ENCODE measurements at regions not wholly inside any gene's neighbourhood (a gene's known extent, or its start where the extent isn't known, plus 50 kb on each side); places are given as distances from the start of the nearest gene placed in this dataset.
"Not testable (repeated sequence)": the region's sequence is repeated elsewhere in the genome, so short reads cannot be mapped to it uniquely, and the experiment has no call there.

GRCh38 chr5:30194595-30194994 is 998.9 kb upstream of the CDH6 start:
- Histone ChIP-seq H3K36me3 (ENCODE audit: insufficient read depth, low read length) (no peaks in the 10 kb centered on the region), H3K9me3 (ENCODE audit: control insufficient read depth in 1 of 2, low read length in 2 of 2) (no peaks in the 10 kb centered on the region), H3K27ac (ENCODE audit: low read depth, low read length) (no peak overlapping the region), H3K4me1 (ENCODE audit: insufficient read depth, low read length) (no peaks in the 10 kb centered on the region), H3K4me3 (ENCODE audit: low read length in 2 of 2) (no peak overlapping the region), H3K27me3 (ENCODE audit: insufficient read depth, low read length) (no peaks in the 10 kb centered on the region)
- peaks cover 0 to 19% (median 4%) of the 10 kb centered on the region in 8 donors for H3K9me3 Mint-ChIP-seq
- no peaks in the 10 kb centered on the region for H3K36me3 Mint-ChIP-seq
- no peaks in the 10 kb centered on the region for H3K4me1 Mint-ChIP-seq
- no peak overlapping the region for H3K27ac Mint-ChIP-seq
- no peak overlapping the region for H3K4me3 Mint-ChIP-seq
- CTCF ChIA-PET (ENCODE audit: partially characterized antibody), result no interaction called here
- H3K27me3 Mint-ChIP-seq, result no peaks in the 10 kb centered on the region
- POLR2A ChIA-PET (ENCODE audit: partially characterized antibody), result no interaction called here
- no peak for DNase-seq
- intact Hi-C loops (cut with micrococcal nuclease), result no loop called here

GRCh38 chr5:30183795-30184194 is 1009.7 kb upstream of the CDH6 start:
- Mint-ChIP-seq H3K27me3 (no peaks in the 10 kb centered on the region), H3K4me1 (no peaks in the 10 kb centered on the region), H3K9me3 (peaks cover 0 to 16% (median 7%) of the 10 kb centered on the region in 8 donors), H3K4me3 (no peak overlapping the region), H3K27ac (no peak overlapping the region), H3K36me3 (no peaks in the 10 kb centered on the region)
- Histone ChIP-seq H3K4me3 (ENCODE audit: low read length in 2 of 2) (no peak overlapping the region), H3K36me3 (ENCODE audit: insufficient read depth, low read length) (no peaks in the 10 kb centered on the region), H3K9me3 (ENCODE audit: control insufficient read depth in 1 of 2, low read length in 2 of 2) (peaks cover 0 to 4% of the 10 kb centered on the region in 2 donors), H3K27ac (ENCODE audit: low read depth, low read length) (no peak overlapping the region), H3K4me1 (ENCODE audit: insufficient read depth, low read length) (no peaks in the 10 kb centered on the region), H3K27me3 (ENCODE audit: insufficient read depth, low read length) (no peaks in the 10 kb centered on the region)
- CTCF ChIA-PET (ENCODE audit: partially characterized antibody), result no interaction called here
- intact Hi-C loops (cut with micrococcal nuclease), result no loop called here
- POLR2A ChIA-PET (ENCODE audit: partially characterized antibody), result no interaction called here
- DNase-seq, result no peak

- intact Hi-C loops (cut with micrococcal nuclease), result no loop called here
- H3K36me3 ChIP-seq (ENCODE audit: insufficient read depth, low read length), result no peaks in the 10 kb centered on the region
- ChIA-PET CTCF (ENCODE audit: partially characterized antibody) (no interaction called here), POLR2A (ENCODE audit: partially characterized antibody) (no interaction called here)
- H3K27me3 Mint-ChIP-seq, result no peaks in the 10 kb centered on the region
- peaks cover 0 to 28% (median 9%) of the 10 kb centered on the region in 8 donors for H3K9me3 Mint-ChIP-seq
- no peak overlapping the region for H3K27ac Mint-ChIP-seq
- H3K4me1 ChIP-seq (ENCODE audit: insufficient read depth, low read length), result no peaks in the 10 kb centered on the region
- H3K4me3 ChIP-seq (ENCODE audit: low read length in 2 of 2), result no peak overlapping the region
- no peaks in the 10 kb centered on the region for H3K4me1 Mint-ChIP-seq
- no peak for DNase-seq
- H3K27ac ChIP-seq (ENCODE audit: low read depth, low read length), result no peak overlapping the region
- no peaks in the 10 kb centered on the region for H3K9me3 ChIP-seq (ENCODE audit: control insufficient read depth in 1 of 2, low read length in 2 of 2)
- H3K36me3 Mint-ChIP-seq, result no peaks in the 10 kb centered on the region
- H3K4me3 Mint-ChIP-seq, result no peak overlapping the region
- no peaks in the 10 kb centered on the region for H3K27me3 ChIP-seq (ENCODE audit: insufficient read depth, low read length)
Measured at GRCh38 chr5:30156156-30156555, 1037.3 kb upstream of the CDH6 start.

- Histone ChIP-seq H3K27me3 (ENCODE audit: insufficient read depth, low read length) (no peaks in the 10 kb centered on the region), H3K27ac (ENCODE audit: low read depth, low read length) (no peak overlapping the region), H3K9me3 (ENCODE audit: control insufficient read depth in 1 of 2, low read length in 2 of 2) (no peaks in the 10 kb centered on the region), H3K36me3 (ENCODE audit: insufficient read depth, low read length) (no peaks in the 10 kb centered on the region), H3K4me1 (ENCODE audit: insufficient read depth, low read length) (no peaks in the 10 kb centered on the region), H3K4me3 (ENCODE audit: low read length in 2 of 2) (no peak overlapping the region)
- POLR2A ChIA-PET (ENCODE audit: partially characterized antibody), result no interaction called here
- no peaks in the 10 kb centered on the region for H3K27me3 Mint-ChIP-seq
- CTCF ChIA-PET (ENCODE audit: partially characterized antibody), result no interaction called here
- peaks cover 0 to 20% (median 4%) of the 10 kb centered on the region in 8 donors for H3K9me3 Mint-ChIP-seq
- intact Hi-C loops (cut with micrococcal nuclease), result no loop called here
- no peaks in the 10 kb centered on the region for H3K4me1 Mint-ChIP-seq
- no peak overlapping the region for H3K4me3 Mint-ChIP-seq
- no peaks in the 10 kb centered on the region for H3K36me3 Mint-ChIP-seq
- H3K27ac Mint-ChIP-seq, result no peak overlapping the region
- DNase-seq, result no peak
Measured at GRCh38 chr5:30152431-30152830, 1041.1 kb upstream of the CDH6 start.

GRCh38 chr5:30150231-30150630 is 1043.3 kb upstream of the CDH6 start:
- no peaks in the 10 kb centered on the region for H3K4me1 ChIP-seq (ENCODE audit: insufficient read depth, low read length)
- intact Hi-C loops (cut with micrococcal nuclease), result no loop called here
- Mint-ChIP-seq H3K27ac (peak overlapping the region in 1 of 7 donors; percentile 22), H3K9me3 (peaks cover 0 to 20% (median 4%) of the 10 kb centered on the region in 8 donors), H3K36me3 (no peaks in the 10 kb centered on the region), H3K4me1 (no peaks in the 10 kb centered on the region), H3K27me3 (no peaks in the 10 kb centered on the region), H3K4me3 (no peak overlapping the region)
- DNase-seq, result no peak
- no peaks in the 10 kb centered on the region for H3K36me3 ChIP-seq (ENCODE audit: insufficient read depth, low read length)
- no peak overlapping the region for H3K27ac ChIP-seq (ENCODE audit: low read depth, low read length)
- no peaks in the 10 kb centered on the region for H3K9me3 ChIP-seq (ENCODE audit: control insufficient read depth in 1 of 2, low read length in 2 of 2)
- CTCF ChIA-PET (ENCODE audit: partially characterized antibody), result no interaction called here
- no peaks in the 10 kb centered on the region for H3K27me3 ChIP-seq (ENCODE audit: insufficient read depth, low read length)
- H3K4me3 ChIP-seq (ENCODE audit: low read length in 2 of 2), result no peak overlapping the region
- POLR2A ChIA-PET (ENCODE audit: partially characterized antibody), result no interaction called here

- intact Hi-C loops (cut with micrococcal nuclease), result no loop called here
- POLR2A ChIA-PET (ENCODE audit: partially characterized antibody), result no interaction called here
Measured at GRCh38 chr5:30149526-30149925, 1044.0 kb upstream of the CDH6 start.

GRCh38 chr5:30147976-30148375 is 1045.5 kb upstream of the CDH6 start:
- no peak for DNase-seq
- intact Hi-C loops (cut with micrococcal nuclease), result no loop called here
- no peaks in the 10 kb centered on the region for H3K36me3 ChIP-seq (ENCODE audit: insufficient read depth, low read length)
- Mint-ChIP-seq H3K4me3 (no peak overlapping the region), H3K27me3 (no peaks in the 10 kb centered on the region), H3K27ac (no peak overlapping the region), H3K9me3 (peaks cover 2 to 23% (median 9%) of the 10 kb centered on the region in 8 donors), H3K36me3 (no peaks in the 10 kb centered on the region), H3K4me1 (no peaks in the 10 kb centered on the region)
- no peak overlapping the region for H3K27ac ChIP-seq (ENCODE audit: low read depth, low read length)
- CTCF ChIA-PET (ENCODE audit: partially characterized antibody), result no interaction called here
- no peaks in the 10 kb centered on the region for H3K27me3 ChIP-seq (ENCODE audit: insufficient read depth, low read length)
- POLR2A ChIA-PET (ENCODE audit: partially characterized antibody), result no interaction called here
- H3K4me1 ChIP-seq (ENCODE audit: insufficient read depth, low read length), result no peaks in the 10 kb centered on the region
- no peaks in the 10 kb centered on the region for H3K9me3 ChIP-seq (ENCODE audit: control insufficient read depth in 1 of 2, low read length in 2 of 2)
- H3K4me3 ChIP-seq (ENCODE audit: low read length in 2 of 2), result no peak overlapping the region

More at GRCh38 chr5:30149526-30149925, 1044.0 kb upstream of the CDH6 start:
- Mint-ChIP-seq H3K36me3 (no peaks in the 10 kb centered on the region), H3K9me3 (peaks cover 0 to 20% (median 5%) of the 10 kb centered on the region in 8 donors), H3K4me1 (no peaks in the 10 kb centered on the region), H3K27me3 (no peaks in the 10 kb centered on the region), H3K4me3 (no peak overlapping the region), H3K27ac (no peak overlapping the region)
- Histone ChIP-seq H3K27me3 (ENCODE audit: insufficient read depth, low read length) (no peaks in the 10 kb centered on the region), H3K9me3 (ENCODE audit: control insufficient read depth in 1 of 2, low read length in 2 of 2) (no peaks in the 10 kb centered on the region), H3K4me3 (ENCODE audit: low read length in 2 of 2) (no peak overlapping the region), H3K27ac (ENCODE audit: low read depth, low read length) (no peak overlapping the region), H3K36me3 (ENCODE audit: insufficient read depth, low read length) (no peaks in the 10 kb centered on the region), H3K4me1 (ENCODE audit: insufficient read depth, low read length) (no peaks in the 10 kb centered on the region)
- no peak for DNase-seq
- CTCF ChIA-PET (ENCODE audit: partially characterized antibody), result no interaction called here

GRCh38 chr5:30144059-30144458 is 1049.4 kb upstream of the CDH6 start:
- H3K27ac ChIP-seq (ENCODE audit: low read depth, low read length); H3K27me3 Mint-ChIP-seq; H3K36me3 Mint-ChIP-seq; H3K9me3 ChIP-seq (ENCODE audit: control insufficient read depth in 1 of 2, low read length in 2 of 2); H3K36me3 ChIP-seq (ENCODE audit: insufficient read depth, low read length); H3K4me3 ChIP-seq (ENCODE audit: low read length in 2 of 2); H3K27ac Mint-ChIP-seq; POLR2A ChIA-PET (ENCODE audit: partially characterized antibody); H3K4me1 ChIP-seq (ENCODE audit: insufficient read depth, low read length); CTCF ChIA-PET (ENCODE audit: partially characterized antibody); H3K27me3 ChIP-seq (ENCODE audit: insufficient read depth, low read length); DNase-seq; H3K4me1 Mint-ChIP-seq; H3K4me3 Mint-ChIP-seq; intact Hi-C loops (cut with micrococcal nuclease): not testable (repeated sequence)
- peaks cover 2 to 26% (median 9%) of the 10 kb centered on the region in 8 donors for H3K9me3 Mint-ChIP-seq

Measured in CD4-positive, alpha-beta memory T cell (primary cell).